ENCODE measurements at regions not wholly inside any gene's neighbourhood (a gene's known extent, or its start where the extent isn't known, plus 50 kb on each side); places are given as distances from the start of the nearest gene placed in this dataset.

DNA sequence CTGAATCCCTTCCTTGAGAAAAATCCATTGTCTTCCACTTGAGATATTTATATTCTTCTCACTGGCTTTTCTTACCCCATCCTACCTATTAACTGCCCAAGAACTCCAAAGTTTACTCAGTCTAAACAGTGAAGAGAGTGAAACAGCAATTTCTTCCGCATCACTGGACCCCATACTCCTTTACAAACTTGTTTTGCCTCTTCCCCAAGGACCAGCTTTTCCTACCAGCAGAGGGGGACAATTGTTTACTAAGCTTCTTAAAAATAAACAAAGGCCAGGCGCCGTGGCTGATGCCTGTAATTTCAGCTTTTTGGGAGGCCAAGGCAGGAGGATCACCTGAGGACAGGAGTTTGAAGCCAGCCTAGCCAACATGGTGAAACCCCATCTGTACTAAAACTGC is 52.0 kb downstream of the LRATD1 start:
- no peak for DNase-seq

DNA sequence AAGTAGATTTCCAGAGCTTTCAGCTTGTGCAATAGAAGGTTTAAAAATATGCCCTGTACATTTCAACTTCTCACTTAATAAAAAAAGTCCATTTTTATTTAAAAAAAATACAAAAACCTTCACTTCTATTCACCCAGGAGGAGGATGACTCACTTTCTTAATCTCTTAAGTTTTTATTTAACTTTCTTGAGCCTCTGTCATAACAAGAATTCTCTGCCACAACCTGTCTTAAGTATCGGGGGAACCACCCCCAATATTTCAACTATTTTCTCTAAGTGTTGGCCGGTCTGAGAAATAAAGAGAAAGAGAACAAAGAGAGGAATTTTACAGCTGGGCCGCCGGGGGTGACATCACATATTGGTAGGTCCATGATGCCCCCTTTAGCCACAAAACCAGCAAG is 58.4 kb downstream of the LRATD1 start:
- DNase-seq: no peak

DNA sequence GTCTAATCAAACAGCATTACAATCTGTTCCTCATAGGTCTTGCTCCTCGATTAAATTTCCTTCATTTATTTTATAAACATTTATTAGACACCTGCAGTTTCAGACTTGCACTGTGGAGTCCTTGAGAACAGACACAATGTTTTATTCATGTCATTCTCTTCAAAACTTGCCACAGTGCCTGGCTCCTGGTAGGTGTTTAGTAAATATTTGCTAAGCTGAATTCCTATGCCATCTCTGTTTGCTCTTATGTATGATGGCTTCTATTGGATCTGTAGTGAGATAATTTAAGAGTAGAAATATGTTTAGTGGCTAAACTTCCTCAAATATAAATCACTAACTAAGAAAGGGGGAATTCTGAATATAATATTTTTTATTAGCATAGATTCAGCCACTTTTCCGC is 61.4 kb downstream of the LRATD1 start:
- no peak for DNase-seq

DNA sequence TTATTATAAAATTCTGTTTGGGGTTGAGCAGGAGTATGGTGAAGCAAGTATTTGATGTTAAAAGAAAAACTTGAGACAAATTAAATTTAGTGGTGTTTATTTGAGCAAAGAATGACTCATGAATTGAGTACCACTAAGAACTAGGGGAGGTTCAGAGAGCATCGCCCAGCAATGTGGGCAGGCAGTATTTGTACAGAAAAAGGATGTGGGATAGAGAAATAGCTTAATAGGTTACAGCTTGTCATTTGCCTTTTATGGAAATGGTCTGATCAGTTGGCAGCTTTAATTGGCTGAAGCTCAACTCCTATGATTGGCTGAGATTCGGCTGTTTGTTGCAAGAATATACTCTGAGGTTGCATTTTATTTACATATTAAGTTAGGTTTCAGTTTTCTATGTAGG is 68.2 kb downstream of the LRATD1 start:
- DNase-seq: no peak

DNA sequence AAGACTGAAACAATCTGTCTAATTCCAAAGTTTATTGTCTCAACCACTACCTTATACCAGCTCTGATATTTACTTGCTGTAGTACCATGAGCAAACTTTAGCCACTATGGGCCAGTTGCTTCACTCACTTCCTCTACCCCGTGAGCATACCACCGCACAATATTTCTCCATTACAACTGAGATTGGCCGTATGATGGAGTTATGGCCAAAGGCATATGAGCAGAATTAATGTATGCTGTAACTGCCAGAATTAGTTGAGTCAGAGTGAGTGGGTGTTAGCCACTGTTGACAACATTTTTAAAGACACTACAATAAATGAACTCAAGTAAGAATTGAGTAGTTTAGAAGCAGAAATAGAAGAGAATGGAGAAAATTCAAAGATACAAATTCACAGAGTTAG is 69.7 kb downstream of the LRATD1 start:
- no peak for DNase-seq

DNA sequence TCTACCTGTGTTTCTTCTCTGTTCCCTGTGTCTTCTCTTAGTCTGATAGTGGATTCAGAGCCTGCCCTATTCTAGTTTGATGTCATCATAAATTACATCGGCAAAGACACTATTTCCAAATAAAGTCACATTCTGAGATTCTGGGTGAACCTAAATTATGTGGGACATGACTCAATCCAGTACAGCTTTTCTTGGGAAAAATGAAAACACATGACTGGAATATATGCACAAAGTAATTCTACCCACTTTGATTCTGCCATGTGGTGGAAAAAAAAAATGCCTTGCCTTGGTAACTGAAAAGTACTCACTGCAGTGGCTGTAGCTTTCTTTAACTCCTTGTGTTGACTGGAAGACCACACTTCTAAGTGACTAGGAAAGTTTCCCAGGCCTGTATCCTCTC is 73.7 kb downstream of the LRATD1 start:
- no peak for DNase-seq

DNA sequence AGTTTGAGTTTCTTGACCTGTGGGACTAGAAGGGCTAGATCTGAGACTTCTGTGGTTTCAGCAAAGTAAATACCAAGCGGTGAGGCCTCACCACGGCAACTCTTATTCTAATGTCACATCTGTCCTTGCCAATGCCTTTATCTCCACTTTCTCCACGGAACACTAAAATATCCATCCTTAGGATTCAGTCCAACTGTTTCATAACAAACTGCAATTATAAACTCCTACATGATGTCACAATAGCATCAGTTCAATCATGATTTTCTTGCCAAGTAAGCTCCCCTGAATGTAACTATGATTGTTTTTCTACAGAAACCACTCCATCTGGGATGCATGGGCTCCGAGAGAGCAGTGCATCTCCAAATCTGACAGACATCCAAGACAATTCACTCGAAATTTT is 79.6 kb downstream of the LRATD1 start:
- DNase-seq: no peak

DNA sequence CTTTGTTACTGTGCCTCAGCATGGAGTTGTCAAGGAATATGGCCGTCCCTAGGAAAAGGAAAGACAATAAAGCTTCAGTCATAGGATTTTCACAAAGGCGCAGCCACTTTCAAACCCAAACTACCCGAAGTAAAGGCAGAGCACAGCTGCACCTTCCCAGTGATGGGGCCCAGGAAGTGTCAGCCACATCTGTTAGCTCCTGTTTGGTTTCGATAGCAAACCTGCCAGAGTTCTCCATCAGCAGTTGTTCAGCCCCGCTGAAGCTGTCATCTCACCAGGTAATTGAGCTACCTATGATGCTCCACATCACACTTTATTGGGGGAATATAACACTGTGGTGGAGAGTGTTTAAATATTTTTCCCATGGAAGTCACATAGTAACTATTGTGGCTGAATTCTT is 80.7 kb downstream of the LRATD1 start:
- DNase-seq: no peak

DNA sequence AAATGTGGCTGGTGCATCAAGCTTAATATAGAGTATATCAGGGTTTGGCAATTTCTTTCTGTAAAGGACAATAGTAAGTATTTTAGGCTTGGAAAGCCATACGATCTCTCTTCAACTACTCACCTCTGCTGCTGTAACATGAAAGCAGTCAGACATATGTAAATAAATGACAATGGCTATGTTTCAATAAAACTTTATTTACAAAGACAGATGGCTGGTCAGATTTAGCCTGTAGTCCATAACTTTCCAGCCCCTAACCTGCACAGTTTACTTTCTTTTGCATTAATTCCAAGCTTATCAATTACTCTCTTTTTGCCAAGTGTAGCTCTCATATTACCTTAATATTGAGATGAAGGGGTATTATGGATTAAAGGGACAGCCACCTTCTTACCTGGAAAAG is 83.1 kb downstream of the LRATD1 start:
- DNase-seq: no peak

DNA sequence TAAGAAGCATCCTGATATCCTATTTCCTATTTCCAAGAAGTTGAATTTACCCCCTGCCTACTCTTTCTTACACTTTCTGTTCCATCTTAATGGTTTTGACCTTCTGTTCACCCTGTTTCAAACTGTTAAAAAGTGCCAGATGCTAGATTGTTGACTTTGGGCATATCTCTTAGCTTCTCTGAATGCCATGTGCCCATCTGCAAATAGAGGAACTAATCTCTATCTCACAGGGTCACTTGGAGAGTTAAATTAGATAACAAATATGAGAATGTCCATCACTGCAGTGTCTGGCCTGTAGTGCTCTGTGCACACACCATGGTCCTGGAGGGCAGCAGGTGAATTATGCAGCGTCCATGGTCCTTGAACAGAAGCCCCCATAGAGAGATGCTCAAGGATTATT is 83.8 kb downstream of the LRATD1 start:
- no peak for DNase-seq

DNA sequence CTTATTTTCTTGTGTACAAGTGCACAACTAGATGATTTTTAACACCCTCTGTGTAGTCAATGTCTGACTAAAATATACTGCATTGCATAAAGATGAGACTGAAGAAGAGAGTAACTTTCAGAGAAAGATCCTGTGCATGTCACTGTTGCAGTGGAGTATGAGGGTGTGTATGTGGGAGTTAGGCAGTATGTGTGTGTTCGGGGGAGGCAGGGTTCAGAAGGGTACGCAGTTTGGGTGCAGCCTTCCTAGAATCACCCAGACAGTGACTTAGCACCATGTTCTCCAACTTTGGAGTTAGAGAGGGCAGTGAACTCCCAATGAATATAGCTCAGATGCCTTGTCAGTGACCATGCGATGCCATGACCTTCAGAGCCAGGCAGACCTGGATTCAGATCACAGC is 84.6 kb downstream of the LRATD1 start:
- DNase-seq: no peak

DNA sequence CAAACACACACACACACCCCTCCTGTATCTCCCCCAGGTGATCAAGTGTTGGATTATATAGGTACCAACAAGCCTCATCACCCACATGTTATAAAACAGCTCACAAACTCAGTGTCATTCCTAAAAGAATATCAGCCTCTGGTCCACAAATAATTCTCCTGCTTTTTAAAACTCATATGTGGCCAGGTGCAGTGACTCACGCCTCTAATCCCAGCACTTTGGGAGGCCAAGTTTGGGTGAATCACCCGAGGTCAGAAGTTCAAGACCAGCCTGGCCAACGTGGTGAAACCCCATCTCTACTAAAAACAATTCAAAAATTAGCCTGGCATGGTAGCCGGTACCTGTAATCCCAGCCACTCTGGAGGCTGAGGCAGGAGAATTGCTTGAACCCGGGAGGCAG is 87.8 kb downstream of the LRATD1 start:
- no peak for DNase-seq

DNA sequence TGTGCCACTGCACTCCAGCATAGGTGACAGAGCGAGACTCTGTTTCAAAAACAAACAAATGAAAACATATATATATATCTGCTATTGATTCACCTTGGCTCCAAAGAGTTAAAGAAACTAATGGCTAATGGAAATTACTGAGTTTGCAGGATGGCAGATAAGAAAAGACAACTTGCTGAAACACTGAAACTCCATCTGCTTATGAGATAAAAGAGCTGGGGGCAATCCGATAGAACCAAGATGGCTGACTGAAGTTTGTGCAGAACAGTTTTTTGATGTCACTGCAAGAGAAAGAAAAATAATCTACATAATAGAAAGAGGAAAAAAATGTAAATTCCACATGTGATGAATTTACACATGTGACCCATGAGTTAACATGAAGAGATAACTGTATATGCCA is 88.2 kb downstream of the LRATD1 start:
- DNase-seq: no peak

DNA sequence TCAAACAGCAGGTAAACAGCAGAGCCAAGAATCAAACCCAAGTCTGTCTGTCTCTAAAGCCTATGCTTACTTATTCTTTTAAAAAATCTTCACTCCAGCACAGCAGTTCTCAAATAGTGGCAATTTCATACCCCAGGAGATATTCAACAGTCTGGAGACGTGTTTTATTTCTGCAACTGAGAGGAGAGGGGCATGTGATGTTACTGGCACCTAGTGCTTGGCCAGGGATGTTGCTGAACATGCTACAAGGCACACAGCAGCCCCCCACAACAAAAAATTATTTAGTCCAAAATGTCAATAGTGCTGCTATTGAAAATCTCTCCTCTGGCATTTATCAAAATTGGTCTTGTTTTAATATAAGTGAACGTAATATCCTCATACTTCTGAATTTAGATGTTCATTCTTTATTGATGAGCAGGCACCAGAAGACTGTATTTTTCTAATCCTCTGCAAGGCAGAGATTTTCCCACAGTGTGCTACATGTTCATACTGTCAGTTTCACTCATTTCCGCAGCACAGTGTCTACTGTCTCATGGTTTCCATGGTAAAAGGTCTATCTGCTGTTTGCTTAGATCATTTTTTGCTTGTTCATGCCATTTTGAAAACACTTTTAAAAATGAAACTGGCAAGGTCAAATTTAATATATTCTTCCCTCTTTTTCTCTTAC is 90.5 kb downstream of the LRATD1 start:
- DNase-seq: no peak

DNA sequence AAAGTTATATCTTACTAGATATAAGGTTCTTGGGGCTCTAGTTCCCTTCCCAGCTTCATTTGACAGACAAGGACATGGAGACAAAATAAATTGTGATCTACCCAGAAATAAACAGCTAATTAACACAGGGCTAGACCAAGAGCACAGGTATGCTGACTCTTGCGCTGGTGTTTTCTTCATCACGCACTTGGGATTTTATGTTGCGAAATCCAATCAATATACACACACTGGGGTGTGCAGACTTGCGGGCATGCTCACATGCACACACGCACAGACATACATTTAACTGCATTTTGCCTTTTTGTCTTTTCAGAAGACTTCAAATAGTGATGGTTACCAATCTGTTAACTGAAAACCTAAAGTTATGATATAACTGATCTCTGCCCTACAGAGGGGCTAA is 91.2 kb downstream of the LRATD1 start:
- no peak for DNase-seq

DNA sequence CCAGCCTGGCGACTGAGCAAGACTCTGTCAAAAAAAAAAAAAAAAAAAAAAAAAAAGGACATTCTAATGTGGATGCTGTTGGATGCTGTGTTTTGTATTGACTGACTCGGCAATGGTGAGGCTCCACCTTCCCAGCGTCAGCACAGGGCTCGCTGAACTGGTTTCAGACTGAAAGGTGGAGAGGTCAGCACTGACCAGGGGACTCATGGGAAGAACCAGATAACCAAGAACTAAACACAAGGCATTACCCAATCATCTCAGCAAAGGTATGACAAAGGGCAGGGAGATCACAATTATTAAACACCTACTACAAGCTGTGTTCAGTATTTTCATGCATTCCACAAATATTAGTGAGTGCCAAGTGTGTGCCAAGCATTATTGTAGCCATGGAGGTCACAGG is 103.2 kb downstream of the LRATD1 start:
- no peak for DNase-seq

DNA sequence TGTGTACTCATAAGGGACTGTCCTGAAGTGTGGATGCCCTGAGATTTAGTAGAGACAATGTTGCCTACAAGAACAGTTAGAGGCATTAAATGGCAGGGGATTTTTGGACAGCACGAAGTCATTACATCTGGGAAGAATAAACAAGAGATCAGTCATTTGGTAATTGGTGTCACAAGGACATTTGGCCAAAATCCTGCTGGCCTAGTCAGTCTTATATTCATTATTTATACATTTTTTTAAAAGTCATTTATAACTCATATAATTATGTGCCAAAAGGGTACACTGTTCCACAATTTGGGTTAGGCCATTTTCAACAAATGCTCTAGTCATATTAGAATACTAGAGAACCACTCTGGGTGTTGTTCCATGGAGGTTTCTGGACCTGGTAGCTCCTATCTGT is 104.7 kb downstream of the LRATD1 start:
- no peak for DNase-seq

DNA sequence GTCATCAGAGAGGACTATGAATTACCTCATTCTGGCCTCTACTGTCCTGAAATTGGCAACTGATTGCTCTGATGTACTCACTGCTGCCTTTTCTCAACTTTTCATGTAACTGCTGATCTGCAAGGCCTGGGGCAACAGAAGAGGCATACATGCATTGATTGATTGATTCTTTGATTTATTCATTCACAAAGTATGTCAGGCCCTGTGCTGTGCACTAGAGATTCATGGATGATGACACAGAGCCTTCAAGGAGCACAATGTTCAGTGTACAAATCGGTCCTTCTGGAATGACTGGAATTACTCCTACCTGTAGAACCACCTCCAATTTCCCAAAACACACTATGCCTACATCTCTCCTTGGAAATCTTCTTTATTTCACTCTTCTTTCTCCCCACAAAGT is 111.3 kb downstream of the LRATD1 start:
- no peak for DNase-seq

DNA sequence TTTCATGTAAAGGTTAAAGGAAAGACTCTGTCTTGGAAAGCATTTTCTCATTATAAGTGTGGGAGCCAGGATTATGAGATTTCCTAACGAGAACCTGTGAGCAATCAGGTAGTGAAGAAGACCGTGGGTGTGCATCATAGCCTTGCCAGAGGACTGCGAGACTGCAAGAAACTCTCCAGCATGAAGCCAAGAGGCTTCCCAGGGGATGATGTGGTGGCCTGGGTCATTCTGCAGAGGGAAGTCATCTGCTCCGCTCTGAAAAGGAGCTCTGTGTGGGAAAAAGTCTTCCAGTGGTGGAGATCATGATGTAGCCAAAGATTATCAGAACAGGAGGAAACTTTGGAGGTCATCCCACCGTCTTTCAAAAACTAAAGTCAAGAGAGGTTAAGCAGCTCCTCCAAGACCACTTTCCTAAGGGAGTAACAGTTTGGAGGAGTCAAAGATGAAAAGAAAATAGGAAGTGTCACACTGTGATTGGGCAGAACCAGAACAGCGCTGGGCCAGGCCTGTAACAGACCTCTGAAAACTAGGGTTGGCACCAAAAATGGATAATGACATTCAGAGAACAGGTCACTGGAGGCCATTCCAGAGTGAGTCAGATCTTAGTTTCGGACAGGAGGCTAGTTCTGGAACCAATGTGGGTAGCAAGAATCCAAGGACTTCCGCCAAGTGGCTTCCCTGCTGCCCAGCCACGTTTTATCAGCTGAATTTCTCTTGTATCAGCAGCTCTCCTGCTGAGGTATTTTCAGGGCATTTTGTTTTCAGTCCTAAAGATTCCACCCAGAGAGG is 113.0 kb downstream of the LRATD1 start:
- no peak for DNase-seq

DNA sequence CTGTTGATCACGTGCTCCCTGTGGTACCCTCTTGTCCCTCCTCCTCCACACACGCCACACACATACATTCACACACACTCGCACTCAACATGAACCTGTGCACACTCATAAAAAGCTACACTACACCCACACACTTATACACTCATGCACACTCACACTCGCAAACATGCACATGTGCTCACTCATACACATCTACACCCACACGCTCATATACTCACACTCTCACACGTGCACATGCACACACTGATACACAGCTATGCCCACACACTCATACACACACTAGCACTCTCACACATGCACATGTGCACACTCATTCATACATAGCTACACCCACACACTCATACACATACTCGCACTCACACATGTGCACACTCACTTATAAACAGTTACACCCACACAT is 113.6 kb downstream of the LRATD1 start:
- no peak for DNase-seq

DNA sequence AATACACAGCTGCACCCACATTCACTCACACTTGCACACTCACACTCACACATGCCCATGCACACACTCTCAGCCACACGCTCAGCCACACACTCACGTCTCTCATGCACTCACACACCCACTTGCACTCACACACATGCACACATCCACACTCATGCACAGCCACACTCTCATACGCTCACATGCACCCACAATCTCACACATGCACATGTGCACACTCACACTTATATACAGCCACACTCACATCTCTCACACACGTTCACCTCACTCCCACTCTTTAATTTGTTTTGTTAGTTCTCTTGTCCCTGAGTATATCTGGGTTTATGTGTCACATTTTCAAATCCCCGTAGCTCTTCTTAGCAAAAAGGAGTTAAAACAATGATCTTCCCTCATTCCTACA is 114.9 kb downstream of the LRATD1 start:
- DNase-seq: no peak

DNA sequence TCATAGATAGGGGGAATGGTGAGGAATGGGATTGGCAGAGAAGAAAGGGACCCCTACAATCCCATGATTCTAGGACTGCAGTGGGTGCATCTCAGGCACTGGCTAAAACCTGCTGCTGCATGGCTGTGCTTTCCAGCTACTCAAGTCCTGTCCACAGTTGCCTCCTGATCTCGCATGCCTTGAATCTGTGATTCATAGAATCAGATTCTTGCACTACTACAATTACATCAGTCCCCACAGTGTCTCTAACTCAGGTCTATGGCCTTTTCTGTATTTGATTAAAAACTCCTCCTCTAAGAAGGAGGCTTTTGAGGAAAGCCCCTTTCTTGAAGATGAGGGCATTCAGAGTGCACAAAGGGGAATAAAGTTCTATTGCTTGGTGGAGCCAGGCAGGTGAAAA is 117.4 kb downstream of the LRATD1 start:
- no peak for DNase-seq

DNA sequence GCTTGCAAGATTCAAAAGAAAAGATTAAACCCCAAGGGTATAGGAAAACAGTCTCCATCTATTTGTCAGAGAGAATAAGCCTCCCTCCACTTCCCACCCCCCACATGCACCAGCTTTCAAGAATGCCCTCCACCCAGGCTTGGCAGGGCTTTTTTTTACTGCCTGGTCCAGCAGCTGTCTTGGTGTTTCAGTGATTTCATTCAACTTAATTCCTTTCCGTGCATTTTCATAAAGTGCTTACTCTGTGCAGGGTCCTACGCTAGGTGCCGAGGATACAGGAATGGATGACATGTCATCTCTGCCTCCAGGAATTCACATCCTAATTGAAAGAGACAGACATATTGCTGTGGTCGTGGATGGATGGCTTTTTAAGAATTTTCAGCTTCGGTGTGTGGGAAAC is 117.9 kb downstream of the LRATD1 start:
- DNase-seq: no peak

DNA sequence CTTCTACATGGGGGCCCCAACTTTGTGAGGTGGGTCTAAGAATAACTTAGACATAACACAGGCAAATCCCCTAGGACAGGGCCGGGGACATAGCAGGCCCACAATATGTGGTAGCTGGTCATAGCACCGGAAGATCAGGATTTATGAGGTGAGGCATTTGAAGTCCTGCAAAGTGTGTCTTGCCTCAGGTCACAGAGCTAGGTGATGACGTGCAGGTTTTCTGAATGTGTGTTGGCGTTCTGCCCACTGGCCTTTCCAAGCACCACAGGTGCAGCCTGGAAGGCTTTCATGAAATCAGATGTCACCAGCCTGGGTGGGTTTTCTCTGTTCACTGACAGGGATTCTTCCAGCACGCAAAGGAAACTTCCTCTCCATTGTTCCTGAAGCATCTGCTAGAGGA is 119.1 kb downstream of the LRATD1 start:
- no peak for DNase-seq

DNA sequence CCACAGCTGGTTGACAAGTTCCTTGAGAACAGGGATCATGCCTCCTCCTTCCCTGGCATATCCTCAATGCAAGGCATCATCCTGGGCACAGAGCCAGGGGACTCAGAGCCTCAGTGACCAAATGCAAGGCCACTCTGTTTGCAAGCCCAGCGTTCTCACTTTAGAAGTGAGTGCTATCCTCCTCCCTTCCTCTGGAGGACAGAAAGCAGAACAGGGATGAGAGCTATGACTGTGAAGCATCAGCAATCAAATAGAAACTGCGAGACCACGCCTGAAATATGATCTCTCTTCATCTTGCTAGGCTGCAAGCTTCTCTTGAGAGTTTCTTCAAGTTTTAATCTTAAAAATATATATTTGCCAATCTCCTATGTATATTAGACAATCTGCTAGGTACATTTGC is 119.8 kb downstream of the LRATD1 start:
- DNase-seq: no peak

Data from femur (tissue), 1 donor.